ENCODE measurements at regions not wholly inside any gene's neighbourhood (a gene's known extent, or its start where the extent isn't known, plus 50 kb on each side); places are given as distances from the start of the nearest gene placed in this dataset.
"Not testable (repeated sequence)": the region's sequence is repeated elsewhere in the genome, so short reads cannot be mapped to it uniquely, and the experiment has no call there.

DNA sequence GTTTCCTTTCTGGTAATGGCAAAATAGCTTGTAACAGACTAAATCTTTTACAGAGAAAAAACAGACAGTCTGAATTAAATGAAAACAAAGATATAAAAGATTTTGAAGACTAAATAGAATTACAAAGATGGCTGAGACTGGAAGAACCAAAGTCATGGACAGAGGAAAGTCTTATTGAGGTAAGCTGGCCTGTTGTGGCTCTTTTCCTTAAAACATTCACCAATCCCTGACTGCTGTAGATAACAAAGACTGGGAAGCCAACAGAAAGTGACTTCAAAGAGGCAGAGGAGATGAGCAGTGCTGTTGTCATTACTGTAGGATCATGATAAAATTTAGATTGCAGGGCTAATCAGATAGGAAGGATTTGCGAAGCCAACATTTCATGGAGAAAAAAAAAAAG is 517.0 kb downstream of the KIF2B start:
- TF ChIP-seq POLR2A (IDR thresholded peaks at IDR 0.05): no peak
- TF ChIP-seq, protein P1, sequence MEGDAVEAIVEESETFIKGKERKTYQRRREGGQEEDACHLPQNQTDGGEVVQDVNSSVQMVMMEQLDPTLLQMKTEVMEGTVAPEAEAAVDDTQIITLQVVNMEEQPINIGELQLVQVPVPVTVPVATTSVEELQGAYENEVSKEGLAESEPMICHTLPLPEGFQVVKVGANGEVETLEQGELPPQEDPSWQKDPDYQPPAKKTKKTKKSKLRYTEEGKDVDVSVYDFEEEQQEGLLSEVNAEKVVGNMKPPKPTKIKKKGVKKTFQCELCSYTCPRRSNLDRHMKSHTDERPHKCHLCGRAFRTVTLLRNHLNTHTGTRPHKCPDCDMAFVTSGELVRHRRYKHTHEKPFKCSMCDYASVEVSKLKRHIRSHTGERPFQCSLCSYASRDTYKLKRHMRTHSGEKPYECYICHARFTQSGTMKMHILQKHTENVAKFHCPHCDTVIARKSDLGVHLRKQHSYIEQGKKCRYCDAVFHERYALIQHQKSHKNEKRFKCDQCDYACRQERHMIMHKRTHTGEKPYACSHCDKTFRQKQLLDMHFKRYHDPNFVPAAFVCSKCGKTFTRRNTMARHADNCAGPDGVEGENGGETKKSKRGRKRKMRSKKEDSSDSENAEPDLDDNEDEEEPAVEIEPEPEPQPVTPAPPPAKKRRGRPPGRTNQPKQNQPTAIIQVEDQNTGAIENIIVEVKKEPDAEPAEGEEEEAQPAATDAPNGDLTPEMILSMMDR (IDR thresholded peaks at IDR 0.05): no peak
- Histone ChIP-seq H3K4me1 (no peaks in the 10 kb centered on the region), H3K9me3 (peaks cover 0 to 4% (median 0%) of the 10 kb centered on the region in 3 donors), H3K4me3 (no peak overlapping the region), H3K27me3 (no peaks in the 10 kb centered on the region), H3K27ac (no peak overlapping the region), H3K36me3 (no peaks in the 10 kb centered on the region)
- no peak for DNase-seq
- WGBS, 2 donors: 91 to 95% methylated on average over 1 of the region's 1 CpG
- intact Hi-C loops (cut with DNase I): no loop called here

DNA sequence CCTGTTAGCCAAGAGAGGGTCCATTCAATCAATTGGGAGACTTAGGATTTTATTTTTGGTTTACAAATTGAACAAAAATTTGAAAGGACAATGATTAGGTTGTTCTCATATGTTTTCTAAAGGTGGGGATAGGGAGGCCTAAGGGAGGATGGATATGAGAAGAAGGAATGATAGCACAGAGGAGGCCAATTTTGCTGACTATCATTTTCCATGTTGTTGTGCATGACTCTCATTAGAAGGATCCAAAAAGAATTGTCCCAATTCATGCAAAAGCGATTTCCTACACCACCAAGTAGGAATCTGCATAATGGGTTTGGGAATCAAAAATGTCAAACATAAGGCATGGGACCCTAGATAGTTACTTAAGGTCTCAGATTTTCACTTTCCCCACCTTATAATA is 524.8 kb downstream of the KIF2B start:
- WGBS, 2 donors: 71 to 90% methylated on average over 1 of the region's 1 CpG
- TF ChIP-seq POLR2A (IDR thresholded peaks at IDR 0.05): no peak
- TF ChIP-seq, protein P1 (IDR thresholded peaks at IDR 0.05): no peak
- no peaks in the 10 kb centered on the region for H3K9me3 ChIP-seq
- H3K27ac ChIP-seq: no peak overlapping the region
- no peaks in the 10 kb centered on the region for H3K36me3 ChIP-seq
- no peak overlapping the region for H3K4me3 ChIP-seq
- no peak for DNase-seq
- no peaks in the 10 kb centered on the region for H3K4me1 ChIP-seq
- H3K27me3 ChIP-seq: no peaks in the 10 kb centered on the region
- intact Hi-C loops (cut with DNase I): no loop called here

DNA sequence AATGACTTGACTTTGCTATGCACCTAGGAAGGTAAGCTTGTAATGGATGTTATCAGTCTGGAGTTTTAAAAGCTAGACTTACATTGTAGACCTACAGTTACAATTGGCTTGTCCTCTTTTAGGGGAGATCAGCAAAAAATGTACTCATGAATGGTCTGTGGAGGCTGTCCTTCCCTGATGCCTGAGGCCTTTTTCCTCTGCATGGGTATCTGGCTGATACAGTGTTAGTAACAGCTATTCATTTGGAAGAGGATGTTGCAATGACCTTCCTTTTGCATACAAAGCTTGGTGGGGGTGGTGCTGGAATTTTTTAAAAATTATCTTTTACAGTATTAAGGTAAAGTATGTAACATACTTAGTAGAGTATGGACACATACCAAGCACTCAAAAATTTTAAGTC is 525.5 kb downstream of the KIF2B start:
- TF ChIP-seq, protein P1 (IDR thresholded peaks at IDR 0.05): no peak
- TF ChIP-seq POLR2A (IDR thresholded peaks at IDR 0.05): no peak
- Histone ChIP-seq H3K4me3 (no peak overlapping the region), H3K27me3 (no peaks in the 10 kb centered on the region), H3K36me3 (no peaks in the 10 kb centered on the region), H3K9me3 (no peaks in the 10 kb centered on the region), H3K27ac (no peak overlapping the region), H3K4me1 (no peaks in the 10 kb centered on the region)
- no peak for DNase-seq
- intact Hi-C loops (cut with DNase I): no loop called here

DNA sequence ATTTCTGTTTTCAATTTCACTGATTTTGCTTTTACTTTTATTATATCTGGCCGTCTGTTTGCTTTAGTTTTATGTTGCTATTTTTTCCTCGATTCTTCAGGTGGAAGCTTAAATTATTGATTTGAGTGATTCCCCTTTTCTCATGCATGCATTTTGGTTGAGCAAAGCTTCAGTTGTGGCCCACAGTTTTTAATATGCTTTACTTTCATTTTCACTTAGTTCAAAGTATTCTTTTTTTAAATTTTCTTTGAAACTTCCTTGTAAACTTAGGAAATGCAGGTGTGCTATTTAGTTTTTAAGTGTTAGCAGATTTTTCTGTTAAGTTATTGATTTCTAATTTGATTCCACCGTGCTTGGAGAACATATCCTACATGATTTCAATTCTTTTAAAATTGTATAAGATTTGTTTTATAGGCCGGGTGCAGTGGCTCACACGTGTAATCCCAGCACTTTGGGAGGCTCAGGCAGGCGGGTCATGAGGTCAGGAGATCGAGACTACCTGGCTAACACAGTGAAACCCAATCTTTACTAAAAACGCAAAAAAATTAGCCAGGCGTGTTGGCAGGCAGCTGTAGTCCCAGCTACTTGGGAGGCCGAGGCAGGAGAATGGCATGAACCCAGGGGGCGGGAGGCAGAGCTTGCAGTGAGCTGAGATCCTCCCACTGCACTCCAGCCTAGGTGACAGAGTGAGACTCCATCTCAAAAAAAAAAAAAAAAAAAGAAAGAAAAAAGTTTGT is 531.2 kb downstream of the KIF2B start:
- H3K36me3 ChIP-seq: no peaks in the 10 kb centered on the region
- TF ChIP-seq, protein P1 (IDR thresholded peaks at IDR 0.05): no peak
- TF ChIP-seq POLR2A (IDR thresholded peaks at IDR 0.05): no peak
- no peak overlapping the region for H3K4me3 ChIP-seq
- H3K27me3 ChIP-seq: no peaks in the 10 kb centered on the region
- H3K9me3 ChIP-seq: no peaks in the 10 kb centered on the region
- 78 to 85% methylated on average over 9 to 11 of the region's 11 CpGs for WGBS, 2 donors
- H3K27ac ChIP-seq: no peak overlapping the region
- DNase-seq: no peak
- intact Hi-C loops (cut with DNase I): no loop called here
- H3K4me1 ChIP-seq: no peaks in the 10 kb centered on the region

DNA sequence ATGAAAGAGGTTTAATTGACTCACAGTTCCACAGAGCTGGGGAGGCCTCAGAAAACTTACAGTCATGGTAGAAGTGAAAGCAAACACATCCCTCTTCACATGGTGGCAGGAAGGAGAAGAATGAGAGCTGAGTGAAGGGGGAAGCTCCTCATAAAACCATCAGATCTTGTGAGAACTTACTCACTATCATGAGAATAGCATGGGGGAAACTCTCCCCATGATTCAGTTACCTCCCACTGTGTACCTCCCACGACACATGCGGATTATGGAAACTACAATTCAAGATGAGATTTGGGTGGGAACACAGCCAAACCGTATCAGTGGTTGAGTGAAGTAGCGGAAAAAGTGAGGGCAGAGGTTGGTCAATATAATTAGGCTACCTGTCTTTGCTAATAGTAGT is 538.3 kb downstream of the KIF2B start:
- H3K9me3 ChIP-seq; DNase-seq; H3K36me3 ChIP-seq; H3K4me3 ChIP-seq; H3K27ac ChIP-seq; intact Hi-C loops (cut with DNase I); H3K4me1 ChIP-seq; H3K27me3 ChIP-seq: not testable (repeated sequence)
- WGBS, 2 donors: 72 to 74% methylated on average over 4 of the region's 4 CpGs

DNA sequence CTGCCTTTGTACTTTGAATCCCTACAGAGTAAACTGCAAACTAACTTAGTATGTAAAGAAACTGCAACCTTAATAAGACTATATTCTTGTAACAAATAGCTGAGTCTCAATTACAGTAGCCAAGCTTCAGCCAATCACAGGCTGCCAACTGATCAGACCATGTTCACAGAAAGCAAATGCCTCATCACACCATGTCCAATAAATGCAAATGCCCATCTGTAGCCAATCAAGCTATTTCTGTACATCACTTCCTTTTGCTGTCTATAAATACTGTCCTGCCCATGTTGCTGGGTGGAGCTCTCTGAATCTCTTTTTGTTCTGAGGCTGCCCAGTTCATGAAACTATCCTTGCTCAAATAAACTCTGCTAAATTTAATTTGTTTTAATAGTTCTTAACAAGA is 531.7 kb upstream of the TOM1L1 start:
- Histone ChIP-seq H3K27me3 (no peaks in the 10 kb centered on the region), H3K4me3 (no peak overlapping the region), H3K9me3 (peaks cover 0 to 11% (median 0%) of the 10 kb centered on the region in 3 donors), H3K4me1 (no peaks in the 10 kb centered on the region), H3K36me3 (no peaks in the 10 kb centered on the region), H3K27ac (no peak overlapping the region)
- TF ChIP-seq, protein P1 (IDR thresholded peaks at IDR 0.05): no peak
- no peak for TF ChIP-seq POLR2A (IDR thresholded peaks at IDR 0.05)
- no peak for DNase-seq
- intact Hi-C loops (cut with DNase I): no loop called here

All from esophagus squamous epithelium (tissue), 5 donors.